GM19240 (cell line): ENCODE measurements at regions not wholly inside any gene's neighbourhood (a gene's known extent, or its start where the extent isn't known, plus 50 kb on each side); places are given as distances from the start of the nearest gene placed in this dataset.
A peak's percentile ranks its signal among the peaks of the same experiment; 100 is the strongest.

Source experiments
- DNase-seq: peaks from one replicate; pipeline ENCODE4 v3.0.0; 2011; ENCODE audit warnings: low spot score; ENCODE audit not compliant: insufficient read length

DNA sequence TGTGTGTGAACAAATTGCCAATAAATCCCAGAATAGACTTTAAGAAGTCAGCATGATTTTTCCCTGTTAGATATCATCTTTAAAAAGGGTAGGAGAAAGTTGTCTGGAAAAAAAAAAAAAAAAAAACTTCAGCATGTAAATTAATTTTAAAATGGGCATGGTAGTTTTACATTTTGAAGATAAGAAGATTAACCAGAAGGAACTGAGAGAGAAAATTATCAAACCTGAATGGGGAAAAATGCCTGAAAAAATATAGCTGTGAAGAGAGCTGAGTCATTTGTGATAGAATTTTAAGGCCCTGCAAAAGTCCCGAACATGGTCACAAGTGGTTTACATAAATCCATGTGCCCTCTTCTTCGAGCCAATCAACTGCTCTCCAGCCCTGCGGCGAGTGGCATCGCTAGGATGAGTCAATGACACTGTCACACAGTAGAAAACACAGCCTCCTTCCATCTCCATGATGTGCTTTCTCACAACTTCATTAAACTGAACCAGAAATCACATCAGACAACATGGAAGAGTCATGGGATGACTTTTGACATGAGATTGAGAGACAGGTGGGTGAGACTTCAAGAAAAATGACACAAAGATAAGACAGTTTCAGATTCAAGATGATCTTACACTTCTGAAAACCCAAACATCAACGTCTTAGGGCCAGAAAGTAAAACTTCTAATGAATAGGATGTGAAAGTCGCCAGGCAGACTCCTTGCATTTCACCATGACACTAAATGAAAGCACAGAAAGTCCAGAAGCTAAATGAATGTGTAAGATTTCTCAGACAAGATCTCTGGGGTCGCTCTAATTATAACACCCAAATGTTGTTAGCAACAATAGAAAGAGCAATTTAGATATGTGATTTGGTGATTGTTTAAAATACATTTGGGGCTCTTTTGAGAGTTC, 273.0 kb upstream of the ID2 start:
- DNase-seq, result peak; percentile 33

DNA sequence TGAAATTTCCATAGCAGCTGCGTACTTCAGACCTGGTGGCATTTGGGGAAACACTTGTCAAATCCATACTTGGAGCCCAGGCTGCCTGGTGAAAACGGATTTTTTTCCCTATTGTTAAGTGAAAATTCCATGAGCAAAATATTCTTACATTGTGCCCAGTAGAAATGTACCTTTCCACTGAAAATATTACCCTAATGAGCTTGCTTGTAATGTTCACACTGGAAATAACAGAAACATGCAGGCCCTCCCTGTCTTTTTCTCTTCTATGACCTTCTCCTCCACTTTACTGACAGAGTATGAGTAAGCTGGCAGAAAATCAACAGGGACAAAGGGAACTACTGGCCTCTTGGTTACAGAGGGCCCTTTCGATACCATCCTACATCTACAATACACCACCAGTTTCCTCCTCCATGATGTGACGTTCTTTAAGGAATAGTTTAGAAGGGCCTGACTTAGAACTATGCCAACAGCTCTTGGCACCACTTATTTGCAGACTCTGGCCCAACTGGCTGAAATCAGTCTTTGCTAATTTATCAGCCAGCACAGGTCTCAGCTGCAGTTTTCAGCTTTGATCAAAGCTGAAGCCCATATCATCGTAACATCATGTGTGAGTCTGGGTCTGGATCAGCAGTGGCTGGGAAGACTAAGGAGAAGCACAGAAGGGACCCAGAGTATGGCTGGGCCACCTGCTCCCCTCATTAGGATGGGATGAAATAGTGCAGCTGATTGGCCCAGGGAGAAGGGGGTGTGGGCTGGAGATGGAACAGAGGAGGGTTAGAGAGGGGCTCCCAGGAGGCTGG, 272.2 kb upstream of the ID2 start:
- DNase-seq, result no peak

DNA sequence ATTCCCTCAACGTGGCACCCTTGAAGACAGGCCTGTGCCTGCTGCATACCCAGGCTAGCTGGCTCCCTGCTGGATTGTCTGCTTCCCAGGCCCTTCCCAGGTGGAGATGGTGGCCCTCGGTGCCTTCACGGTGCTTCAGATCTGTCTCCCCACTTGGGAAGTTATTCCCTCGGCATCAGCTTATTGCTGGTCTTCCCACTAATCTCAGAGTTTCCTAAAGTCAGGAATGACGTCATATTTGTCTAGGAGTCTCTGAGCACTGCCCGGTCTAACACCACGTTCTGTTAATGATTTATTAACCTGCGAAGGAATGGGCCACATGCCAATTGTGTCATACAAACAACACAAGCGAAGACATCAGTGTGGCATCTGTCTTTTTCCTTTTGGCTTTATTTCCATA, 269.8 kb upstream of the ID2 start:
- no peak for DNase-seq

DNA sequence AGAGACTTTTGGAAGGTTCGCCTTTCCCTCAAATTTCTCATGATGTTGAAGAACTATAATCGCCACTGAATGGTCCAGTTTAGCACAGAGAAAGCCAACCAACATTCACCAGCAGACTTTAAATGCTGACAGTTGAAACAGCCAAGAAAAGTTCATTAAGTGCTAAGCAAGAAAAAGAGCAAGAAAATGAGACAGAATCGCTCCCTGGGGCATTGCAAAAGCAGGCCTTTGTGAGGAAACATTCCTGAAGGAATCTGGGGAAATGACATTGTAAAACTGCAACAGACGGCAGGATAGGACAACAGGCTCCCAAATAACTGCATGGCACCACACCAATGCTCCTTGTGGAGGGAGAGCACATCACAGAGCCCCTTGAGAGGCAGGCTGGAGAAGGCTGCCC, 269.3 kb upstream of the ID2 start:
- no peak for DNase-seq

DNA sequence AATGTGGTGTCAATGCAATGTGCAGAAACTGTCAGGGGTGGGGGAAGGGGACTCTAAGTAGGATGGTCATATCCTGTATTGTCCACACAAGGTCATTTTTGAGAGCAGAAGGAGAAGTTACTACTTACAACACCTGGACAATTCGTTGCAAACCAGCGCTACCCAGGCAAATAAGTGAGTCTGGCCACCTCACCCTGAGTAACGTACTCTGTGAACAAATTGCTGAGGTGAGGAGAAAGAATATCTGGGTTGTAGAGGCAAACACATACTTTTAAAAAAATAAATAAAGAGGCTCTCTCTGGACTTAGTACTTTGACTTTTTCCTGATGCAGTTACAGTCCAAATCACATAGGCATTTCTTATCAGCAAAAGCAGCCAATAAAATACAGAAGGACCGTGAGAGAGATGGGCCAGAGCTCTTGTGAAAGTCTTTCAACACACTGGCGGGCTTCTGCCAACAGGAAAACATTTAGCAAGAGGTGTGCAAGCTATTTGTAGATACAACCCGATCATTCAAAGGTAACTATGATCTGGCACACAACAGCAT, 268.2 kb upstream of the ID2 start:
- no peak for DNase-seq

DNA sequence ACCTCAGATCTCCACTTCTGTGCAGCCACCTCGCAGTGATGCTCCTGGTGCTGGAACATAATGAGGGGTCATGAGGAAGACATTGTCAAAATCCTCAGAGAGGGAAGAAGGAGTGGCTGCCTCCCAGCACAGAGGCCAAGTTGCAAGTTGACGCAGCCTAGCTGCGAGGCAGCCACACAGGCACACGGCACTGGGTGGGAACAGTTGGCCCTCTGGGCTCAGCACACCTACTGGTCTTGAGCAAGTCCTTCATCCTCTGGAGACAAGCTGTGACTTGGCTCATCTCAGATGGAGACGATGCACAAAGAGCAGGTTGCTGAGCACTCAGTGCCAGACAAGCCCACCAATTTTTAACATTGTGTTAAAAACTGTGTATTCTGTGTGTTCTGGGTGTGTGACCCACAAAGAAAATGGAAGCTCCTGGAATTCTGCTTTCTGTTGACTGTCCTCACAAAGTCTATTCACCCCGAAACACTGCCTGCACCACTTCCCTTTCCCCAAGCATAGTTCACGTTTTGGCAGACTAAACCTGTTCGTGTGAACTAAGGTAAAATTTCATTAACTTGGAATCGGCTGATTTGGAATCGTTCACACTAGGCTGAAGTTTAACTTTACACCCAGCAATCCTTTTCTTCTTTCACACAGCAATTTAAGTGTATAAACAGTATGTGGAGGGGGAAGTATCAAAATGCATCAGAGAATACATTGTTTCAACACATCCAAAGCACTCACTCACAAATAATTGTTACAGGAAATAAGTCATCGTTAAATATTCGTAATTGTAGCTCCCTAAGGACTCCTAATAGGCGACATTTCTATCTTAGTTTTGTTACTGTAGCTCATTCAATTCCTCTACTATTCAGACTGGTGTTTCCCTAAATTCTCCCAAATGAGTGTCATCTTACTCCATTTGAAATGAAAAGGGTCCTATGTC, 266.6 kb upstream of the ID2 start:
- no peak for DNase-seq

DNA sequence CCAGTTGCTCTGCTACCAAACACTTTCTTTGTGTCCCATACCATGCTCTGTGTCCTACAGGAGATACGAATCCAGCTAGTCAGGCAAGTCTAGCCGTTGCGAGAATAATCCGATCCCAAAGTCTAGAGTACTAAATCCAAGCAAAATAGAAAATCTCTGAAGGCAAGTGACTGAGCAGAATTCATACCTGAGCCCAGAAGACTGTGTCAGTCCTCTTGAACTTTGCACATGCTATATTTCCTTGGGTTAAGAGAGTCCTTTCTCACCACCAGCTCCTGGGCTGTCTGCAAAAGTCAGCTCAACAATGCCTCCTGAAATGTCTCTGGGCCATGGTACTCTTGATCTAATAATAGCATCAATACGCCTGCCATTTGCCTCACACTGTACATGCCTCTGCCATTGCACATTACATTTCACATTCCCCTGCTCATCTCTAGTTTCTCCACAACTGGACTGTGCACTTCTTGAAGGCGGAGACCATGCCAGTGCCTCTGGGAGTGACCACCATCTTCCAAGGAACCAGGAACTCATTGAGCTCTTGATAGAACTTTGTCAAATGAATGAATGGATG, 265.8 kb upstream of the ID2 start:
- DNase-seq, result no peak

DNA sequence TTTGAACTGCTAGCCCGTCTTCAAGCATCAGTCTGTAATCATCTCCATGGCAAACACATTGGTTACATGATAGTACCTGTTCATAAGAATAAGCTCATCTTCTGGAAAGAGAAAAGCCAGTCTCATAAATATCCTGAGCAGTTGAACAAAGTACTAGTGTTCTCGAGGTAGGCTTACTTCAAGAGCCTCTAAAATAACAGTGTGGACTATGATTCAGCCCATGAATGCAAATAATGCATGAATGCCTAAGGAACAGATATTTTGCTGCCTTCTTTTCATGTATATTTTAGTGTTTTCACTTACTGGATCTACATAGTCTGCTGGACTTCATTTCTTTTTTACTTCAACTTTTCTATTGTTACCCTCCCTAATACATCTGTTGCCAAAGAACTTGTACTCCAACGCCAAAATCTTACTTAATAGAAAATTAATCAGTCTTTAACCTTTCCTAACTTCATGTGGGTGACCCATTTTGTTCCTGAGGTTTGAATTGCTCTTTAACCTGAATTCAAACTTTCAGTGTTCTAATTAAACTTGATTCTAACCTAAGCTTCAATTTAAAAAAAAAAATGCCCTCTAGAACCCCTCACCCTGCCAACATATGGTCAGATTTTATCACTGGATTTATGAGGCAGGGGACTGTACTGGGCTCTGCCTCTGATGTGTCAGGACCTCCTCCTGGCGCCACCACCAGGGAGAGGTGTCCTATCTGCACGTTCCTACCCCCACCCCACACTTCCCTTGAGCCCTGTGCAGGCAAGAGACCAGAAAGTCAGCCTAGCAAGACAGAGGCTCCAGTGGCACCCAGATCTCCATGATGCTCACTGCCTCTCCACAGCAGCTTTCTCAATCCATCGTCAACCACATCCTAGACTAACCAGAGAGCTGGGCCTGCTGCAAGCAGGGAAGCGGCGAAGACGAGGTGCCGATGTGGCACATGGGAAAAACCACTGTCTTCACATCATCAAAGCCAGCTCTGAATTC, 264.7 kb upstream of the ID2 start:
- no peak for DNase-seq

DNA sequence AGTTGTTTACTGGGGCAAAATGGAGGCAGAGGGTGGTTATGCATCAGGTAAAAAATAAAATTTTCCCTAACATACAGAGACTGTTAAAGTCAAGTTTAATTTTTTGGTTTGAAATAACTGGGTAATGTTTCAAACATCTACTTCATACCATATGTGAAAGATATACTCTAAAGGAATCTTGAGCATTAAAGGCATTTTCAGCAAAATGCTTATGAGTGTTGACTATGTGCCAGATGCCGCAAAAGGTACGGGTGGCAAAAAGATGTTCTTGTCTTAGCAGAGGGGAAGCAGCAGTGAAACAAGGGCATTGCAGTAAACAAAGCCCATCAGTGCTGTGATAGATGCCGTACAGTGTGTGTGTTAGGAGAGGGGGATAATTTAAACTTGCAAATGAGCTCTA, 263.1 kb upstream of the ID2 start:
- no peak for DNase-seq

DNA sequence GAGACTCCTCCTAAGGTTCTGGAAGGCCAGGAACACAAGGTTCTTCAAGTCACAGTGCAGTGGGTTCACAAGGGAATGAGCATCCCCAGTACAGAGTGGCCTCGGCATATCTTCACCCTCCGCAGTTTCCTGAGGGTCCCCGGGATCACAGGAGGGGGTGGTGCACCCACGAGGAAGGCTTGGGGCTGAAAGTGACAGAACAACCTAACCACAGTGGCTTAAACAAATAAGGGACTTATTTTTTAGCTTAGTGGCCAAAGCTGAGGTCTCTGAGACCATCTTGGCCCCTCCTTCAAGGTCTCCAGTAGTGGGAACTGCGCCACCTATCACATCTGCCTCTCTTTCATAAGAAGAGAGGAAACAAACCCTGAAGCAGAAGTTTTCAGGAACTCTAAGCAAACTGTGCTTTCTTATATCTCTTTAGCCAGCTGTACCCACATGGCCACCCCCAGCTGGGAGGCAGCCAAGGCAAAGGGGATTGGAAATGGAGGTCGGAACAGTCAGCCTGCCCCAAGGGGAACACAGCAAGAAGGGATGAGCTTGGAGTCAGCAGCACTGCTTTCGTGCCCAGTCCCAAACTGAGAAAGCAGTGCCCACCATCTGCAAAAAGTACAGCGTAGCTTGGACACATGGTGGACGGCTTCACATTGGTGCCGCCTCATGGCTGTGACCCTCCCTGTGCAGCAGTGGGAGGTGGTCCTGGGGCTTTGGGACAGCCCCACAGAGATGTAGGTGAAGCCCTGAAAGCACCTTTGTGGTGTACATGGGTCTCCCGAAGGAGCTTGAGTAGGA, 260.0 kb upstream of the ID2 start:
- no peak for DNase-seq

DNA sequence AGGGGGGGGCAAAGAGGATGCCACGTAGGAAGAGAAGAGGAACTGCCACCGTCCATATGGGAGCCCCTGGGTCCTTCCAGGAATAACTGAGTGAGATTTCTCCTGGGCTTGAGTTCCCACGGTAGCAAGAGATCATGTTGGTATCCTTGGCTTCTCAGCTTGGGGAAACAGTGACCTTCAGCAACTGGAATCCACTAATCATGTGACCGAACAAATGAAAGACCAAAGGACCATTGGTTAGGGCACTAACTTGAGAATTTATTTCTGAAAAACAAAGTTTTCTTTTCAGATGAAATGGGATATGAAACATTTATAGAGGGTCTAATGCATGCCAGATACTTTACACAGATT, 259.4 kb upstream of the ID2 start:
- DNase-seq, result no peak

DNA sequence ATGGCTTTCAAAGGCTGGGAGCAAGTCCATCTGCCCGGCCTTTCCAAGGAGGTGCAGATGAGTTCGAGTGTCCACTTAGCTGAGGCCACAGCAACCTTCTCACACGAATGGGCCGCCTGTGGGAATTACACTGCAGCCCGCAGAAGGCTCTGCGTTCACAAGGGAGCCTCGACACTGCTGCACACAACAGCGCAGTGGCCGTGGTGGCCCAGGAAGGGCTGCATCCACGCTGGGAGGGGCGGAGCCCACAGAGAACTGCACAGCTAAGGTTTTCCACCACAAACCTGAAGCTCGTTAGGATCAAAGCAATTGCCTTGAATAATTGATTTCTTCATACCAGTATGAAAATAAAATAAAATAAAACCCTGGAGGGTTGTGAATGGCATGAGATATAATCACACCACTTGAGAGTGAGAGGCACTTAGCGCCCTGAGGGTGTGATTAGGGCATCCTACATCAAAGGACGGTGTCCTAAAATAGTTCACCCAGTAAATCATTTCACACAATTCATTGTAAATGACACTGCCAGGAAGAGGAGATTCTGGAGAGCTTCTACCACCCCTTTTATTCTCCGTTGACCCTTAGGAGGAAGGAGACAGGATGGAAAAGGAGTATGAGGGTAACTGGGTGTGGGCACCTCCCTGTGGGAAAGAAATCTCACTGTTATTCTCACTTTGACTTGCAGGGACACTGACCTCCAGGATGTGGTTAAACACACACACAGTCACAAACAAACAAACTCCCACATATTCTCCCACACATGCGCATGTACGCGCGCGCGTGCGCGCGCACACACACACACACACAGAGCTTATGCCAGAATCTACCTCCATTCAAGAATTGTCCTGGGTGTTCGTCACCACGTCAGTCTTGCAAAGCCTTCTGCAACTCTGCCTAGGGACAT, 256.6 kb upstream of the ID2 start:
- no peak for DNase-seq

DNA sequence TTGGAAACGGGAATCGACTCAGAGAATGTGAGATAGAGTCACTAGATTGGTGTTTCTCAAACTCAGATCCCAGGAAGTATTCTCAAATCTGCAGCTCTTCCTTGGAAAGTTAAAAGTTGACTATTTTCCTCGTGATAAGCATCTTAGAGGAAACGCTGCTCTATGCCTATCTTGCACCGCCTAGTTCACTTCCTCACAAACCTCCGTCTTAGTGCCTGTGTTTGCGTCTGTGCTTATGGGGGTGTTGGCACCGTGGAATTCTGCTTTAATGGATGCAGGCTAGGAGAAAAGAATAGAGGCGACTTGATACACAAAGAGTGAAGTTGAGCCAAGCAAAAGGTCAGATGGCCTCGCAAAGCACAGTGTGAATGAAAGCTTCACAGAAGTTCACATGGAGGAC, 255.3 kb upstream of the ID2 start:
- DNase-seq, result no peak

DNA sequence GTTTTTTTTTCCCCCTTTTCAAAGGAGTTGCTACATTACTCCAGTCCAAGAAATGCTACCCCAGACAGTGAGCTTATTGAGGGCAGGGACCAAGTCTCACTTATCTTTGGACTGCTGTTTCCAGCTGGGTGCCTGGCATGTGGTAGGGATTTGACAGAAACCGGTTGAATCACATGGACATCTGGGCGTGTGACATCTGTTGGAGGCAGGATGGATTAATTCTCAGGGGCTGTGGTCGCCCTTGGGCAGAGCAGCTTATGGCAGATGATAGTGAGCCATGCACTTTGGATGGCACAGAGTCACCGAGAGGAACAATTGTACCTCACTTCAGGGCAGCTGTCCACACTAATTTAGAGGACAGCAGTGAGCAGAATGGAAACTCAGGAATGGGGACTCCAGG, 254.6 kb upstream of the ID2 start:
- DNase-seq, result no peak

DNA sequence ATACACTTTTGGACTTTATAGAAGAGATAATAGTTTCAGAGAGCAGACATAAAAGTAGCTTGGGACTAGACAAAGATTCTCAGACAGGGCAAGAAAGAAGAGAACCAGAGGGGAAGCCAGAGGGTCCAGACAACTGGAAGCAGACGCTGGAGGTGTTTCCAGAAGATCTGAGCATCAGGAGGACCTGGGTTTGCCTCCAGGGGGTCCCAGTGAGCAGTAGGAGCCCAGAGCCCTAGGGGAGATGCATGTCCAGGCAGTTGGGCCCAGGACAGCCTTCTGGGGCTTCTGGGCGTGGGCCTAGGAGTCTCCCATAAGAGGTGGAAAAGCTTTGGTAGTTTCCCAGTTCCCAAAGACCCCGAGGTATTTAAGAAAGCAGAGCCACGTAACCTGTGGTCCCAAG, 251.2 kb upstream of the ID2 start:
- DNase-seq, result no peak

DNA sequence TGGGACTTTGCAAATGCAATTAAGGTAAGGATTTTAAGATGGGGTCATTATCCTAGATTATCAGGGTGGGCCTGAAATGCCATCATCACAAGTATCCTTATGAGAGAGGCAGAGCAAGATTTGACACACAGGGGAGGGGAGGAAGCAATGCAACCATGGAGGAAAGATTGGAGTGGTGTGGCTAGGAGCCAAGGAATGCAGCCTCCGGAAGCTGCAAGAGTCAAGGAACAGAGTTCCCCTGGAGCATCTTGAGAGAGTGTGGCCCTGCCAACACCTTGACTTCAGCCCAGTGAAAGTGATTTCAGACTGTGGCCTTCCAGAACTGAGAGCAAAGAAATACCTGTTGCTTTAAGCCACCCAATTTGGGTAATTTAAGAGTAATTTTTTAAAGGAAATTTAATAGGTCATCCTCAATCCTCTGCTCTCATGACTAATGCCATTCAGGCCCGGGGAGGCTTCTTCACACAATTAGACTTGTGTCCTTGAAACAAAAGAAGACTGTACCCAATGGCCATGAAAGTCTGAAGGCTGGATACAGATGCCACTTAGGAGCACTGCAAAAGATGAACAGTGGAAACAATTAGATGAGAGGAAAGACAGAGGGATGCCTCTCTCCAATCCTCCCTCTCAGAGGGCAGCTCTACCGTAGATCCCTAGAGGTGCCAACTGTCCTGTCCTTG, 250.3 kb upstream of the ID2 start:
- DNase-seq, result no peak

DNA sequence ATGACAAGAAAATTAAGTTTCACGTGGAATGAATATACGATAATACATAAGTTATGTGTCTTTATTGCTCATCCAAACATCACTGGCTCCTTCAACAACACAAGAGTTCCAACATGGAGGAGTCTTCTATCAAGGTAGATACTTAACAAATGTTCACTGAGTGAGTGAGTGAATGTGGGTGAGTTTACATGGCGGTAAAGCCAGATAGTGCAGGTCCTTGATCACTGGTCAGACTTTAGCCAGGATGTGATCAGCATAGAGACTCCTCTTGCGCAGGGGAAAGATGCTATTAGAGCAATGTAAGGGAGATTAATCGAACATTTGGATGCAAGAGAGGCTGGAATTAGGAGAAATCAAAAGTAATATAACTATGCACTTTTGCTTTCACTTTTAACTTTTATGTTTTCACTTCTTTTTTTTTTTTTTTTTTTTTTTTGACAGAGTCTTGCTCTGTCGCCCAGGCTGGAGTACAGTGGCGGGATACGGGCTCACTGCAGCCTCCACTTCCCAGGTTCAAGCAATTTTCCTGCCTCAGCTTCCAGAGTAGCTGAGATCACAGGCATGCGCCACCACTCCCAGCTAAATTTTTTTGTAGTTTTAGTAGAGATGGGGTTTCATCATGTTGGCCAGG, 249.0 kb upstream of the ID2 start:
- DNase-seq, result no peak
